Keratinocyte (primary cell): ENCODE measurements at regions not wholly inside any gene's neighbourhood (a gene's known extent, or its start where the extent isn't known, plus 50 kb on each side); places are given as distances from the start of the nearest gene placed in this dataset.
A peak's percentile ranks its signal among the peaks of the same experiment; 100 is the strongest.

Experiments used
- DNase-seq: peaks from one replicate; pipeline ENCODE4 v3.0.0-alpha.2; 2011; ENCODE audit warnings: low read depth, missing footprints, low spot score
- FAIRE-seq: peaks from 2 replicates; lab custom pipeline; 2011; peaks lifted over from hg19 to GRCh38; lab: Jason Lieb, UNC
- H2AFZ ChIP-seq: 2 replicates; pipeline ENCODE4 v1.6.0; 2012; ENCODE audit warnings: low read length, control low read depth, inconsistent platforms; ENCODE audit not compliant: control insufficient read depth
- H3K27ac ChIP-seq: 2 replicates; pipeline ENCODE4 v1.5.1; 2011; ENCODE audit warnings: low read length; ENCODE audit not compliant: control insufficient read depth, insufficient read depth
- H3K27me3 ChIP-seq: 3 replicates; pipeline ENCODE4 v1.6.0; 2011; ENCODE audit warnings: low read length; ENCODE audit not compliant: control insufficient read depth, insufficient read depth; ENCODE audit errors: extremely low read depth
- H3K36me3 ChIP-seq, 2 experiments: 2 replicates in 1 of 2; 3 replicates in 1 of 2; pipeline ENCODE4 v1.5.1; 2011; ENCODE audit warnings: low read length in 2 of 2, mild to moderate bottlenecking in 1 of 2; ENCODE audit not compliant: control insufficient read depth in 2 of 2, insufficient read depth in 2 of 2; ENCODE audit errors: extremely low read depth in 1 of 2
- H3K4me1 ChIP-seq: 3 replicates; pipeline ENCODE4 v1.5.1; 2011; ENCODE audit warnings: low read length; ENCODE audit not compliant: control insufficient read depth, insufficient read depth; ENCODE audit errors: extremely low read depth
- H3K4me2 ChIP-seq: 3 replicates; pipeline ENCODE4 v1.6.0; 2011; ENCODE audit warnings: low read depth, low read length; ENCODE audit not compliant: control insufficient read depth, insufficient read depth; ENCODE audit errors: extremely low read depth
- H3K4me3 ChIP-seq, 3 experiments: fragments of 200-600 bp in 1 of 3; sonication (generic) in 1 of 3; 2 replicates in 2 of 3; 3 replicates in 1 of 3; pipeline ENCODE4 v1.5.1; 2011 to 2016; ENCODE audit warnings: low read length in 3 of 3, mild to moderate bottlenecking in 3 of 3, control low read depth in 2 of 3, inconsistent platforms in 1 of 3, low read depth in 1 of 3, mixed read lengths in 1 of 3, mixed run types in 1 of 3, moderate library complexity in 1 of 3; ENCODE audit not compliant: control insufficient read depth in 2 of 3, insufficient read depth in 2 of 3; ENCODE audit errors: extremely low read depth in 1 of 3
- H3K79me2 ChIP-seq: 2 replicates; pipeline ENCODE4 v1.6.0; 2012; ENCODE audit warnings: low read length; ENCODE audit not compliant: control insufficient read depth, insufficient read depth
- H3K9ac ChIP-seq: 3 replicates; pipeline ENCODE4 v1.6.0; 2011; ENCODE audit warnings: low read length; ENCODE audit not compliant: control insufficient read depth, insufficient read depth; ENCODE audit errors: extremely low read depth
- H3K9me1 ChIP-seq: 3 replicates; pipeline ENCODE4 v1.6.0; 2011; ENCODE audit warnings: low read length; ENCODE audit not compliant: control insufficient read depth, insufficient read depth; ENCODE audit errors: extremely low read depth
- H3K9me3 ChIP-seq: 2 replicates; pipeline ENCODE4 v1.5.1; 2012; ENCODE audit warnings: low read depth, low read length; ENCODE audit not compliant: control insufficient read depth
- H4K20me1 ChIP-seq: 3 replicates; pipeline ENCODE4 v1.6.0; 2011; ENCODE audit warnings: low read length; ENCODE audit not compliant: control insufficient read depth, insufficient read depth; ENCODE audit errors: extremely low read depth
- EZH2 ChIP-seq: IDR thresholded peaks from one replicate; pipeline ENCODE4 v1.6.1; 2012; ENCODE audit warnings: inconsistent platforms, mild to moderate bottlenecking, low read length, moderate library complexity
- dilution Hi-C: fragments of 300-500 bp; cut with MboI; formaldehyde crosslinking; loops from one replicate; pipeline ENCODE4 v1.7.0; 2020; ENCODE audit warnings: low sequenced_read_pairs; ENCODE audit not compliant: extremely low pct_ligation_motif_present
- TF ChIP-seq, protein P1 (sequence below), 3 experiments: IDR thresholded peaks in 1 of 3; conservative IDR thresholded peaks in 1 of 3; optimal IDR thresholded peaks in 1 of 3; 2 replicates in 2 of 3; 3 replicates in 1 of 3; pipeline versions ENCODE3 to v1.5.1; 2011; ENCODE audit warnings: low read length in 3 of 3, mild to moderate bottlenecking in 3 of 3, moderate library complexity in 2 of 3, control low read depth in 1 of 3, inconsistent platforms in 1 of 3; ENCODE audit not compliant: insufficient read depth in 2 of 3; ENCODE audit errors: extremely low read depth in 1 of 3

DNA sequence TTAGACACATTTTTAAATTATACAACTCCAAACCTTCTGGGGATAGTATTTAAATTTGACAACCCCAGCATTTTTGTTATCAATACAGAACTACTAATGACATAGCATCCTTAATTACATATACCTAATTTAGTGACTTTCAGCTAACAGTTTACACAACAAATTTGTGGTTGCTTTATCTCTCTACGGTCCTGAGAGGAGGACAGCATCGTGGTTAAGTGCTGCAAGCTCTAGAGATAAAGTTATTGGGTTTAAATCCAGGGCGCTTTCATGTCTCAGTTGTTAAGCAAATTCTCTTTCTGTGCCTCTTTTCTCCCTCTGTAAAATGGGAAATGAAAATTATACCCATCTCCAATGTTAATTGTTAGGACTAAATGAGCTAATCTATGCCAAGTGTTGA is 129.3 kb downstream of the METTL4 start:
- FAIRE-seq (no peak), DNase-seq (no peak)
- dilution Hi-C loops = no loop called here
- Histone ChIP-seq H3K79me2 (no peaks in the 10 kb centered on the region), H3K4me3 (no peak overlapping the region), H3K27ac (no peak overlapping the region), H3K9me3 (peaks cover 3% of the 10 kb centered on the region), H3K9me1 (no peaks in the 10 kb centered on the region), H3K4me1 (peaks cover 5% of the 10 kb centered on the region), H3K4me2 (no peak overlapping the region), H3K9ac (no peak overlapping the region), H4K20me1 (no peaks in the 10 kb centered on the region), H2AFZ (no peak overlapping the region), H3K27me3 (no peaks in the 10 kb centered on the region), H3K36me3 (no peaks in the 10 kb centered on the region)
- no peak for TF ChIP-seq EZH2
- TF ChIP-seq, protein P1, sequence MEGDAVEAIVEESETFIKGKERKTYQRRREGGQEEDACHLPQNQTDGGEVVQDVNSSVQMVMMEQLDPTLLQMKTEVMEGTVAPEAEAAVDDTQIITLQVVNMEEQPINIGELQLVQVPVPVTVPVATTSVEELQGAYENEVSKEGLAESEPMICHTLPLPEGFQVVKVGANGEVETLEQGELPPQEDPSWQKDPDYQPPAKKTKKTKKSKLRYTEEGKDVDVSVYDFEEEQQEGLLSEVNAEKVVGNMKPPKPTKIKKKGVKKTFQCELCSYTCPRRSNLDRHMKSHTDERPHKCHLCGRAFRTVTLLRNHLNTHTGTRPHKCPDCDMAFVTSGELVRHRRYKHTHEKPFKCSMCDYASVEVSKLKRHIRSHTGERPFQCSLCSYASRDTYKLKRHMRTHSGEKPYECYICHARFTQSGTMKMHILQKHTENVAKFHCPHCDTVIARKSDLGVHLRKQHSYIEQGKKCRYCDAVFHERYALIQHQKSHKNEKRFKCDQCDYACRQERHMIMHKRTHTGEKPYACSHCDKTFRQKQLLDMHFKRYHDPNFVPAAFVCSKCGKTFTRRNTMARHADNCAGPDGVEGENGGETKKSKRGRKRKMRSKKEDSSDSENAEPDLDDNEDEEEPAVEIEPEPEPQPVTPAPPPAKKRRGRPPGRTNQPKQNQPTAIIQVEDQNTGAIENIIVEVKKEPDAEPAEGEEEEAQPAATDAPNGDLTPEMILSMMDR (optimal IDR thresholded peaks at IDR 0.05 in 1 of 3, IDR thresholded peaks at IDR 0.05 in 1 of 3, conservative IDR thresholded peaks at IDR 0.05 in 1 of 3; ENCODE audit: extremely low read depth in 1 of 3, insufficient read depth in 2 of 3, low read length in 3 of 3) = no peak

DNA sequence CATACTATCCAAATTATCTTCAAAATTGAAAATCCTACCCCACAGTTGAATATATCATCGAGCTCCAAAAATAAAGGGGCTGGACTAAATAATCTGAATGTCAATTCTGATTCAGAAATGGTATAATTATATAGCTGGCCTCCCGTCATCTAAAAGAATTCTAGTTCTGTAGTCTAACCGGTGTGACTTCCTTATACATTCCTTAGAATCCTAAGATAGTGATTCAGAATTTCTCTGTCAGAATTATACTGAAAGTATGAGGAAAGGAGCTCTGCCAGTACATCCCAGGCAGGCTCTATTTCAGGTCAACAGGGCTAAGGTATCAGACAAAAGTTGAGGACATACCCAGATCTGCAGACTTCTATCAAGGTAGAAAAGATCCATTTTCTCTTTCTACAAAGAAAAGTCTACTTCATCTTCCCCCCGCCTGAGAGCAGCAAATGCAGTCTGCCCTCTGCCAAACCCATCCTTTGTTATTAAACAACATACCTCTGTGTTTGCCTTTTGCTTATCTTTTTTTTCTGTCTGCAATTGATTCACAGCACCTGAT is 128.5 kb downstream of the METTL4 start:
- DNase-seq (peak; percentile 2), FAIRE-seq (peak; percentile 39)
- Histone ChIP-seq H2AFZ (peak overlapping the region; percentile 36), H3K4me3 (peak overlapping the region in 1 of 3 experiments; percentile 10), H3K9me3 (peaks cover 3% of the 10 kb centered on the region), H4K20me1 (no peaks in the 10 kb centered on the region), H3K9ac (no peak overlapping the region), H3K4me1 (peaks cover 5% of the 10 kb centered on the region), H3K27me3 (no peaks in the 10 kb centered on the region), H3K9me1 (no peaks in the 10 kb centered on the region), H3K27ac (no peak overlapping the region), H3K4me2 (peak overlapping the region; percentile 39), H3K36me3 (no peaks in the 10 kb centered on the region), H3K79me2 (no peaks in the 10 kb centered on the region)
- TF ChIP-seq, protein P1 (optimal IDR thresholded peaks at IDR 0.05 in 1 of 3, IDR thresholded peaks at IDR 0.05 in 1 of 3, conservative IDR thresholded peaks at IDR 0.05 in 1 of 3; ENCODE audit: extremely low read depth in 1 of 3, insufficient read depth in 2 of 3, low read length in 3 of 3) = no peak
- no peak for TF ChIP-seq EZH2
- dilution Hi-C loops = no loop called here
